ENCODE measurements at regions not wholly inside any gene's neighbourhood (a gene's known extent, or its start where the extent isn't known, plus 50 kb on each side); places are given as distances from the start of the nearest gene placed in this dataset.

DNA sequence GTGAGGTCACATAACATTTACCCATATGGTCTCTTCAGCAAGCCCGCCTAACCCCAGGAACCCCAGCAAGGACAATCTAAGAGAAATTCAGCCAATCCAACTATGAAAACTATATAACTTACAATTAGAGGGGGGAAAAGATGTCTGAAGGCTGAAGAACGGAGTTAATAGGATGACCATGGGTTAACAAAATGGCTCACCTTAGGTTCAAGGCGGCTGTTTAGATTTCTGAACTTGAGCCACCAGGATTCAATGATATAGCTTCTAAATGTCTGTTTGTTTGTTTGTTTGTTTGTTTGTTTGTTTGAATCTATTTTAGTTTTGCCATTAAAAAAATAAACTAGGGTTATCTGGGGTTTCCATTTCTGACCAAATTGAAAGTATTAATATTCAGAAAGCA is 109.8 kb upstream of the ZC3H12C start:
- Histone ChIP-seq H3K4me3 (ENCODE audit: extremely low read depth, insufficient read depth, low read length, poor library complexity, severe bottlenecking) (no peak overlapping the region), H3K27ac (ENCODE audit: low read depth, low read length, severe bottlenecking) (no peak overlapping the region), H3K36me3 (ENCODE audit: control insufficient read depth, insufficient read depth, low read length) (no peaks in the 10 kb centered on the region), H3K9me3 (ENCODE audit: control insufficient read depth, low read length) (no peaks in the 10 kb centered on the region), H3K4me1 (ENCODE audit: control insufficient read depth, insufficient read depth, low read length, poor library complexity, severe bottlenecking) (no peaks in the 10 kb centered on the region)
- 100% methylated on average over 2 of the region's 3 CpGs for WGBS, 2 experiments (ENCODE audit: insufficient coverage in 2 of 2)

DNA sequence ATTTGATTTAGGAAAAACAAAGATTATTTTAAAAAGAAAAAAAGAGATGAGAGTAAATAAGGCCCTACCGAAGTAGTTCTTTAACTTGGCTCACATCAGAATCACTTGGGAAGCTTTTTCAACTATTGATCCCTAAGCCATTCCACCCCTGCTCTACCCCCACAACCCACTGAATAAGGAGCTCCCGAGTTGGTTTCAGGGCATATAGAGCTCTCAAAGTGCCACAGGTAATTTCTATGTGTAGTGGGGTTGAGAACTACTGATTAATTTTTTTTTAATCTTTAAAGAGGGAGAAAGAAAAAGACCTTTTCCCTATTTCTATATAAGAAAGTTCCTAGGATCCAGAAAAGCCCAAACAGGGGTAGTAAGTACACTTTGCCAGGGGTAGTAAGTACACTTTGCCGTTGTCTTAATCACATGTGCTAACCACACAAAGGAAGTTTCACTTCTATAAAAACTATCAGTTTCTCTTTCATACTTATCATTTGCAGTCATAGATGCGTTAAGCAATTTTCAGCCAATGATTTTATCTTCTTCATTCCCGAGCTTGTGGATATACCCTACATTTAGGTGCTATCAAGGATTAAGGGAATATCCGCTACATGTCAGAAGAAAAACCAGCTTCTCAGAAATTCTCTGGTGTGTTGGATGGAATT is 108.4 kb upstream of the ZC3H12C start:
- H3K4me1 ChIP-seq (ENCODE audit: control insufficient read depth, insufficient read depth, low read length, poor library complexity, severe bottlenecking) = no peaks in the 10 kb centered on the region
- WGBS, 2 experiments (ENCODE audit: insufficient coverage in 2 of 2) = 93 to 100% methylated on average over 1 to 2 of the region's 6 CpGs
- no peak overlapping the region for H3K27ac ChIP-seq (ENCODE audit: low read depth, low read length, severe bottlenecking)
- no peaks in the 10 kb centered on the region for H3K9me3 ChIP-seq (ENCODE audit: control insufficient read depth, low read length)
- no peaks in the 10 kb centered on the region for H3K36me3 ChIP-seq (ENCODE audit: control insufficient read depth, insufficient read depth, low read length)
- H3K4me3 ChIP-seq (ENCODE audit: extremely low read depth, insufficient read depth, low read length, poor library complexity, severe bottlenecking) = no peak overlapping the region

DNA sequence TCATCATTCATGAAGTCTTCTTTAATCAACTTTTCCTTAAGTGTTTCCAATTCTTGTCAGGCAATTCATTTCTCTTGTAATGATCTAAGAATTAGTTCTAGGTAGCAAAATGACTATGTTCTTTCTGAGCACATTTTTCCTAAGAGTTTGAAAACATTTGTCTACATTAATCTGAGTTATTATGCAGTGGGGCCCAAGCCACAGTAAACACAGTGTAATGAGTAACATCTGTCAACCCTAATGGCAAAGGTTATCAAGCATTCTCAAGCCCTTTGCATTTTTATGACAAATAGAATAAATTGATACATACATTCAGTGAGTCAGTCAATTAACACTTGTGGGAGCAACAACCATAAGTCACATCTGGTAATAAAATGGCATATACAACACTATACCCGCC is 106.7 kb upstream of the ZC3H12C start:
- Histone ChIP-seq H3K9me3 (ENCODE audit: control insufficient read depth, low read length) (no peaks in the 10 kb centered on the region), H3K4me1 (ENCODE audit: control insufficient read depth, insufficient read depth, low read length, poor library complexity, severe bottlenecking) (no peaks in the 10 kb centered on the region), H3K4me3 (ENCODE audit: extremely low read depth, insufficient read depth, low read length, poor library complexity, severe bottlenecking) (no peak overlapping the region), H3K36me3 (ENCODE audit: control insufficient read depth, insufficient read depth, low read length) (no peaks in the 10 kb centered on the region), H3K27ac (ENCODE audit: low read depth, low read length, severe bottlenecking) (no peak overlapping the region)
- no CpG with 5 or more reads among the region's 1 CpG for WGBS, 2 experiments (ENCODE audit: insufficient coverage in 2 of 2)

DNA sequence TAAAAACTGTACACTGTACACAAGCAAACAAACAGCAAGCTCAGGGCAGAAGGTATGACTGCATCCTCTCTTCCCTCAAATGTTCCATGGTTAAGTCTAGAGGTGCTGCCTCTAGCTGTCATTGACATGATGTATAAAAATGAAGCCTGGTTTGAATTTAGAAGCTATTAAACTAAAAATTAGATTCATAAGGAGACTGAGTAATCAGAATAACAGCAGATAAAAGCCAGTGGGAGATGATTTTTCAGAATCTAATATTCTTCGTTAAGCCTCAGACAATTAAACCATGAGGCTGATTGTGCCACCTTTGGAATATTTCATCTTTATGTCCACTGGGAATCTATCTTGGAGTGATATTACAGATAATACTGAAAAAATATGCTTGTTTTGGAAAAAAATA is 101.4 kb upstream of the ZC3H12C start:
- Histone ChIP-seq H3K9me3 (ENCODE audit: control insufficient read depth, low read length) (no peaks in the 10 kb centered on the region), H3K27ac (ENCODE audit: low read depth, low read length, severe bottlenecking) (no peak overlapping the region), H3K4me3 (ENCODE audit: extremely low read depth, insufficient read depth, low read length, poor library complexity, severe bottlenecking) (no peak overlapping the region), H3K36me3 (ENCODE audit: control insufficient read depth, insufficient read depth, low read length) (no peaks in the 10 kb centered on the region), H3K4me1 (ENCODE audit: control insufficient read depth, insufficient read depth, low read length, poor library complexity, severe bottlenecking) (no peaks in the 10 kb centered on the region)
- no CpG with 5 or more reads among the region's 1 CpG for WGBS, 2 experiments (ENCODE audit: insufficient coverage in 2 of 2)

DNA sequence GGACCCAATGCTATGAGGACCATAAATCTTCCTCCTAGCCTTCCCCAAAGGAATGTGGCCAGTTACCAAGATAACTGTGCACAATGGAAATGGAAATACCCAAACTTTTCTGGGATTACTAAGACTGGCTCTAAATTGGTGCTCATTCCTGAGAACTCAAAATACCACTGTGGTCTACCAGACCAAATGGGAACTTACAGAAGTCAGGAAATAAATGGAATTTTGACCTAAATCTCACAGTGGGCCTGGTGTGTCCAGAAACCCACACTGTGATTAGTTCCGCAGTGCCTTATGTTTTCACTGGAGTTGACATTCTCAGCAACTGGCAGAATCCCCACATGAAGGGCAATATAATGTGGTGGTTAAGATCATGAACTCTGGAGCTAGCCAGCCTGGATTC is 99.4 kb upstream of the ZC3H12C start:
- no peaks in the 10 kb centered on the region for H3K9me3 ChIP-seq (ENCODE audit: control insufficient read depth, low read length)
- WGBS, 2 experiments (ENCODE audit: insufficient coverage in 2 of 2) = 100% methylated on average over 1 of the region's 1 CpG; no CpG with 5 or more reads in 1 of the 2 experiments
- no peaks in the 10 kb centered on the region for H3K4me1 ChIP-seq (ENCODE audit: control insufficient read depth, insufficient read depth, low read length, poor library complexity, severe bottlenecking)
- H3K36me3 ChIP-seq (ENCODE audit: control insufficient read depth, insufficient read depth, low read length) = no peaks in the 10 kb centered on the region
- no peak overlapping the region for H3K27ac ChIP-seq (ENCODE audit: low read depth, low read length, severe bottlenecking)
- no peak overlapping the region for H3K4me3 ChIP-seq (ENCODE audit: extremely low read depth, insufficient read depth, low read length, poor library complexity, severe bottlenecking)

DNA sequence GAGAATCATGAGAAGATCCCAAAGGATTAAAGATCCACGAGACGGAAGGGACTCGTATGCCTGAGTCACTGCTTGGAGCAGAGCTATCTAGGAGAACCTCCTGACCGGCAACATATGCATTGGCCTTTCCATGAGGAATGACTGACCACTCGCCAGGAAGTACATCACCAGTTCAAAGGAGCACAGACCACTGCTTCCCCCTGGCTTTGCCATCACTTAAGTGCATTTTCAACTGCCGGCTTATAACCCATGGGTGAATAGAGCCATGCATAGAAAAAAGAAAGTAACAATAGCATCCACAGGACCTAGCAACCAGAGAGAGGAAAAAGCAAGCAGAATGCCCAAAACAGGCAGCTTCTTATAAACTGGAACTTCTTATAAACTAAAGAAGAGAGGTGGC is 98.3 kb upstream of the ZC3H12C start:
- 90 to 100% methylated on average over 3 to 5 of the region's 6 CpGs for WGBS, 2 experiments (ENCODE audit: insufficient coverage in 2 of 2)
- H3K9me3 ChIP-seq (ENCODE audit: control insufficient read depth, low read length) = no peaks in the 10 kb centered on the region
- no peak overlapping the region for H3K4me3 ChIP-seq (ENCODE audit: extremely low read depth, insufficient read depth, low read length, poor library complexity, severe bottlenecking)
- H3K27ac ChIP-seq (ENCODE audit: low read depth, low read length, severe bottlenecking) = no peak overlapping the region
- no peaks in the 10 kb centered on the region for H3K4me1 ChIP-seq (ENCODE audit: control insufficient read depth, insufficient read depth, low read length, poor library complexity, severe bottlenecking)
- H3K36me3 ChIP-seq (ENCODE audit: control insufficient read depth, insufficient read depth, low read length) = no peaks in the 10 kb centered on the region

DNA sequence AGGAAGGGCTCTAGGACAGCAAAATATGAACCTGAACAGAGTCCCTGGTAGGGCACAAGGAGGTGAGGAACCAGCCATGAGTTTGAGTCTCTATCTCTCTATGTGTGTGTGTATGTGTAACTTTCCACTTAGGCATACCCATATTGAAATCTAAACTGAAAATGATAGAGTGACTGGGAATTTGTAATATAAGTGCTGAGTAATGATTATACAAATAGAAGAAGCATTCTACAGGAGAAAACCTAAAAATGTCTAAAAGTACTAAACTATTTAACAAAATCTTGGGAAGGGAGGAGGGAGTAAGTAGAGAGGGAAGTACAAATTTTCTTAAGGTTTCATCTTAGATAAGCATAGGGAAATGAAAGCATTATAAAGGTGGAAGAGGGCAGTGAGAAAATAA is 97.1 kb upstream of the ZC3H12C start:
- Histone ChIP-seq H3K4me1 (ENCODE audit: control insufficient read depth, insufficient read depth, low read length, poor library complexity, severe bottlenecking) (no peaks in the 10 kb centered on the region), H3K36me3 (ENCODE audit: control insufficient read depth, insufficient read depth, low read length) (no peaks in the 10 kb centered on the region), H3K4me3 (ENCODE audit: extremely low read depth, insufficient read depth, low read length, poor library complexity, severe bottlenecking) (no peak overlapping the region), H3K9me3 (ENCODE audit: control insufficient read depth, low read length) (no peaks in the 10 kb centered on the region), H3K27ac (ENCODE audit: low read depth, low read length, severe bottlenecking) (no peak overlapping the region)

DNA sequence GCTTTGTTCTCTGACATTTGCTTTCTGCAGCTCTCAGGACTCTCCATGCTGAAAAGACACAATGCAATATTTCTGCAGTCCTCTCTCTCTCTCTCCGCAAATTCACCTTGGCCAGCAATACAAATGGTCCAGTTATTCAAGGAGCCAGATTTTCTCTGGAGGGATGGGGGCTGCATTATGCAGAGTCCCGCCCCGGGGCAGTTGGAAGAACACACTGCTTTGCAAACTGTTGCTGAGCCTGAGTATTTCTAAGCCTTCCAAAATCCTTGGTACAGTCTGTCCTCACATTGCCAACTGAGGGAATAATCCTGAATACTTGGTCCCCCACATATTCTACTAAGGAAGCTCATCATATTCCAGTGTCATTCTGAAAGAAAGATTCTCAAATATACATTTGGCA is 94.3 kb upstream of the ZC3H12C start:
- Histone ChIP-seq H3K4me1 (ENCODE audit: control insufficient read depth, insufficient read depth, low read length, poor library complexity, severe bottlenecking) (no peaks in the 10 kb centered on the region), H3K36me3 (ENCODE audit: control insufficient read depth, insufficient read depth, low read length) (no peaks in the 10 kb centered on the region), H3K27ac (ENCODE audit: low read depth, low read length, severe bottlenecking) (no peak overlapping the region), H3K4me3 (ENCODE audit: extremely low read depth, insufficient read depth, low read length, poor library complexity, severe bottlenecking) (no peak overlapping the region), H3K9me3 (ENCODE audit: control insufficient read depth, low read length) (no peaks in the 10 kb centered on the region)
- 83 to 92% methylated on average over 2 to 3 of the region's 3 CpGs for WGBS, 2 experiments (ENCODE audit: insufficient coverage in 2 of 2)

DNA sequence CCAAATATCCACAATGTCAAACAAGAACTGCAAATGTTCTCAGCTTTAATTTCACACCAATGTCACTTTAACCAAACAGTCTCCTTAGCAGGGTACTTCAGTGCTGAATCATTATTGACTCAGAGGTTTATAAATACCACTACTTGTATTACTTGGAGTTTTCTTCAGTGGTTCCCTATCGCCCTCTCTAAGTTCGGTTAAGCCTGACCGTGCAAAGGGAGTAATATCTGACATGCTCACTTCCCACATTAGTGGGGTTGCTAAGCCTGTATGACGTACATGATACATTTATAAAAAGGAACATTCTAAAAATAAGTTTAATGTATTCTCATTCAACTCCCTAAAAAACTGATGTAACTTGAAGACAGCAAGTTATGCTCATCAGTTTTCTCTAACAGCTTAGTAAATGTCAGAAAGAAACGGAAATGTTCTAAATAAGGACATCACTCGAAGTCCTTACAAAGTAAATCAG is 93.1 kb upstream of the ZC3H12C start:
- H3K36me3 ChIP-seq (ENCODE audit: control insufficient read depth, insufficient read depth, low read length) = no peaks in the 10 kb centered on the region
- H3K4me3 ChIP-seq (ENCODE audit: extremely low read depth, insufficient read depth, low read length, poor library complexity, severe bottlenecking) = no peak overlapping the region
- no CpG with 5 or more reads among the region's 6 CpGs for WGBS, 2 experiments (ENCODE audit: insufficient coverage in 2 of 2)
- H3K9me3 ChIP-seq (ENCODE audit: control insufficient read depth, low read length) = no peaks in the 10 kb centered on the region
- H3K4me1 ChIP-seq (ENCODE audit: control insufficient read depth, insufficient read depth, low read length, poor library complexity, severe bottlenecking) = no peaks in the 10 kb centered on the region
- H3K27ac ChIP-seq (ENCODE audit: low read depth, low read length, severe bottlenecking) = no peak overlapping the region

DNA sequence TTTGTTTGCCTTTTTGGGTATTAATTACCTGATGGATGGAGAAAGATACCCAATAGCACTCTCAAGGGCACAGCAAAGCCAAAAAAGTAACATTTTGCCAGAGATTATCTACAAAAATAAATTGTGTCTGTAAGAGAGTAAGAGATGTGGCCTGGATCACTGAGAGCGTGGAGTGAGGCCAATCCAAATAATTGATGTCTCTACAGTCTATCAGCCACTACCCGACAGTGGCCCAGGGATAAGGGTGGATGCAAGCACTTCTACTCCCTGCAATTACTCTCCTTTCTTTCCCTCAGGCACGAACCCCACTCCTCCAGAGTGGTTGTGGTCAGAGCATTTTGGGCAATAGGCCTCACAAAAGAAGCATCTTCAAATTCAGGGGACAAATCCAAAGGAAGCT is 92.3 kb upstream of the ZC3H12C start:
- 100% methylated on average over 1 to 2 of the region's 3 CpGs for WGBS, 2 experiments (ENCODE audit: insufficient coverage in 2 of 2)
- H3K36me3 ChIP-seq (ENCODE audit: control insufficient read depth, insufficient read depth, low read length) = no peaks in the 10 kb centered on the region
- no peaks in the 10 kb centered on the region for H3K9me3 ChIP-seq (ENCODE audit: control insufficient read depth, low read length)
- no peak overlapping the region for H3K4me3 ChIP-seq (ENCODE audit: extremely low read depth, insufficient read depth, low read length, poor library complexity, severe bottlenecking)
- H3K4me1 ChIP-seq (ENCODE audit: control insufficient read depth, insufficient read depth, low read length, poor library complexity, severe bottlenecking) = no peaks in the 10 kb centered on the region
- no peak overlapping the region for H3K27ac ChIP-seq (ENCODE audit: low read depth, low read length, severe bottlenecking)

DNA sequence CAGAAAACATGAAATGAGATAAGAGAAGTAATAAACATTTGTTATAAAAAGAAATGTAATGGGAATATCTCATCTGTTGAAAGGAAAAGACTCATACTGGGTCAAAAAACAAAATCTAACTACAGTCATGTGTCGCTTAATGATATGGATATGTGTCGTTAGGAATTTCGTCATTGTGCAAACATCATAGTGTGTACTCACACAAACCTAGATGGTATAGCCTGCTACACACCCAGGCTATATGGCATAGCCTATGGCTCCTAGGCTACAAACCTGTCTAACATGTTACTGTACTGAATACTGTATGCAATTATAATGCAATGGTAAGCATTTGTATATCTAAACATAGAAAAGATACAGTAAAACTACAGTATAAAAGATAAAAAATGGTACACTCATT is 89.8 kb upstream of the ZC3H12C start:
- WGBS, 2 experiments (ENCODE audit: insufficient coverage in 2 of 2) = 100% methylated on average over 3 of the region's 3 CpGs; no CpG with 5 or more reads in 1 of the 2 experiments
- Histone ChIP-seq H3K4me3 (ENCODE audit: extremely low read depth, insufficient read depth, low read length, poor library complexity, severe bottlenecking) (no peak overlapping the region), H3K4me1 (ENCODE audit: control insufficient read depth, insufficient read depth, low read length, poor library complexity, severe bottlenecking) (no peaks in the 10 kb centered on the region), H3K9me3 (ENCODE audit: control insufficient read depth, low read length) (no peaks in the 10 kb centered on the region), H3K36me3 (ENCODE audit: control insufficient read depth, insufficient read depth, low read length) (no peaks in the 10 kb centered on the region), H3K27ac (ENCODE audit: low read depth, low read length, severe bottlenecking) (no peak overlapping the region)

Measured in mesodermal cell (in vitro differentiated cells).